ENCODE measurements at regions not wholly inside any gene's neighbourhood (a gene's known extent, or its start where the extent isn't known, plus 50 kb on each side); places are given as distances from the start of the nearest gene placed in this dataset.

GRCh38 chr4:105092356-105092755, 54.3 kb upstream of the TET2 start:
- H2BK120ac ChIP-seq (replicated peaks; ENCODE audit: low read depth, low read length) = no peak overlapping the region
- H3K4me1 ChIP-seq (replicated peaks in 1 of 4; ENCODE audit: control insufficient read depth in 3 of 4, insufficient read depth in 4 of 4, low read length in 3 of 4) = peaks cover 0 to 3% (median 0%) of the 10 kb centered on the region in 4 experiments; a peak in 1 of 7 replicates
- H3K4me3 ChIP-seq (ENCODE audit: extremely low read depth in 1 of 4, insufficient read depth in 2 of 4, low read depth in 3 of 4, low read length in 4 of 4) = no peak overlapping the region
- H3K79me1 ChIP-seq (ENCODE audit: low read depth, low read length) = no peaks in the 10 kb centered on the region
- TF ChIP-seq HDAC6 (IDR thresholded peaks at IDR 0.05; ENCODE audit: low read depth, low read length) (no peak), CHD2 (IDR thresholded peaks at IDR 0.05; ENCODE audit: low read length) (no peak), TAF1 (IDR thresholded peaks at IDR 0.05; ENCODE audit: low read depth, low read length) (no peak), CBX5 (IDR thresholded peaks at IDR 0.05; ENCODE audit: low read depth, low read length) (no peak), JUN (IDR thresholded peaks at IDR 0.05; ENCODE audit: low read depth, low read length) (no peak), GABPA (IDR thresholded peaks at IDR 0.05; ENCODE audit: borderline replicate concordance, insufficient read depth, low read length) (no peak), CTBP2 (IDR thresholded peaks at IDR 0.05; ENCODE audit: borderline replicate concordance, insufficient read depth, insufficient read length, low read length) (no peak), FOSL1 (IDR thresholded peaks at IDR 0.05; ENCODE audit: insufficient read depth, low read depth, low read length) (no peak), CHD1 (IDR thresholded peaks at IDR 0.05; ENCODE audit: low read depth, low read length) (no peak), EZH2 (IDR thresholded peaks at IDR 0.05; ENCODE audit: low read depth, low read length, severe bottlenecking) (no peak), CBX8 (IDR thresholded peaks at IDR 0.05; ENCODE audit: borderline replicate concordance, low read depth, low read length) (no peak), GTF2F1 (IDR thresholded peaks at IDR 0.05; ENCODE audit: borderline replicate concordance, low read depth, low read length) (no peak), POLR2A (IDR thresholded peaks at IDR 0.05; ENCODE audit: control extremely low read depth in 1 of 2, low read depth in 2 of 2, low read length in 2 of 2) (no peak), BACH1 (IDR thresholded peaks at IDR 0.05; ENCODE audit: low read length) (no peak)
- H4K8ac ChIP-seq (ENCODE audit: extremely low read depth, insufficient read depth, low read length) = no peak overlapping the region
- ChIA-PET CTCF (ENCODE audit: partially characterized antibody) (no interaction called here), POLR2A (ENCODE audit: partially characterized antibody) (no interaction called here)
- H3K36me3 ChIP-seq (ENCODE audit: control insufficient read depth in 2 of 4, insufficient read depth in 4 of 4, low read length in 3 of 4) = no peaks in the 10 kb centered on the region
- H3K4ac ChIP-seq (replicated peaks; ENCODE audit: insufficient read length, low read depth, low read length) = no peak overlapping the region
- no peak overlapping the region for H3K56ac ChIP-seq (replicated peaks; ENCODE audit: insufficient read length, low read depth, low read length)
- H2AFZ ChIP-seq (ENCODE audit: low read length) = no peak overlapping the region
- H3K27me3 ChIP-seq (replicated peaks in 1 of 4; ENCODE audit: control insufficient read depth in 3 of 4, extremely low read depth in 1 of 4, insufficient read depth in 3 of 4, low read length in 3 of 4) = no peaks in the 10 kb centered on the region
- no peak overlapping the region for H2BK5ac ChIP-seq (ENCODE audit: low read depth, low read length)
- H3K4me2 ChIP-seq (ENCODE audit: insufficient read depth in 1 of 2, low read depth in 2 of 2, low read length in 2 of 2) = no peak overlapping the region
- no peak overlapping the region for H4K91ac ChIP-seq (replicated peaks; ENCODE audit: insufficient read length, low read length)
- H4K5ac ChIP-seq (ENCODE audit: insufficient read length, low read depth, low read length) = no peak overlapping the region
- H2BK15ac ChIP-seq (ENCODE audit: low read length) = no peak overlapping the region
- no peak for FAIRE-seq
- H2BK20ac ChIP-seq (ENCODE audit: low read length) = no peak overlapping the region
- H3K79me2 ChIP-seq (ENCODE audit: control insufficient read depth in 1 of 2, insufficient read depth in 2 of 2, low read length in 2 of 2) = no peaks in the 10 kb centered on the region
- H3K23me2 ChIP-seq (ENCODE audit: low read depth, low read length) = no peaks in the 10 kb centered on the region
- H2BK12ac ChIP-seq (ENCODE audit: low read depth, low read length) = no peak overlapping the region
- H3K23ac ChIP-seq (ENCODE audit: insufficient read length) = no peak overlapping the region
- no peak overlapping the region for H3K27ac ChIP-seq (ENCODE audit: low read depth, low read length)
- no peak overlapping the region for H3K9ac ChIP-seq (replicated peaks in 1 of 4; ENCODE audit: extremely low read depth in 1 of 4, low read depth in 3 of 4, low read length in 3 of 4)
- H4K20me1 ChIP-seq (replicated peaks in 1 of 2; ENCODE audit: control insufficient read depth in 1 of 2, insufficient read depth in 2 of 2, low read length in 2 of 2) = peaks cover 0 to 1% of the 10 kb centered on the region in 2 experiments
- no peak for DNase-seq (ENCODE audit: low read depth in 1 of 2, low spot score in 2 of 2)
- H3K18ac ChIP-seq (ENCODE audit: extremely low read depth, low read length) = no peak overlapping the region
- peaks cover 2 to 7% of the 10 kb centered on the region in 2 experiments; a peak in 3 of 4 replicates for H3K9me3 ChIP-seq (ENCODE audit: insufficient read depth in 2 of 2, low read depth in 1 of 2, low read length in 1 of 2)
- H3K14ac ChIP-seq (ENCODE audit: insufficient read length) = no peak overlapping the region
- H2AK5ac ChIP-seq (ENCODE audit: low read depth, low read length) = no peak overlapping the region
- 71% methylated on average over 1 of the region's 1 CpG; no CpG with 5 or more reads in 1 of the 2 experiments for WGBS, 2 experiments (ENCODE audit: extremely low coverage in 1 of 2, insufficient coverage in 1 of 2, insufficient read length in 1 of 2, insufficient replicate concordance in 2 of 2, low coverage in 1 of 2, low lambda C conversion rate in 2 of 2, missing lambda C conversion rate in 1 of 2)

All from H1 (cell line).